Astrocyte (in vitro differentiated cells and primary cell): ENCODE measurements at regions not wholly inside any gene's neighbourhood (a gene's known extent, or its start where the extent isn't known, plus 50 kb on each side); places are given as distances from the start of the nearest gene placed in this dataset.
A peak's percentile ranks its signal among the peaks of the same experiment; 100 is the strongest.

Experiments used
- DNase-seq: peaks from one replicate; pipeline ENCODE4 v3.0.0-alpha.2; 2010; ENCODE audit warnings: low read depth
- FAIRE-seq: peaks from 2 replicates; lab custom pipeline; 2011; peaks lifted over from hg19 to GRCh38; lab: Jason Lieb, UNC
- H2AFZ ChIP-seq: 2 replicates; pipeline ENCODE4 v1.6.0; 2012; ENCODE audit warnings: low read depth, low read length, inconsistent platforms
- H3K27ac ChIP-seq: 2 replicates; pipeline ENCODE4 v1.5.1; 2011; ENCODE audit warnings: low read depth, low read length, inconsistent platforms
- H3K27me3 ChIP-seq: 2 replicates; pipeline ENCODE4 v1.6.0; 2011; ENCODE audit warnings: low read length, inconsistent platforms; ENCODE audit not compliant: insufficient read depth
- H3K36me3 ChIP-seq: 2 replicates; pipeline ENCODE4 v1.5.1; 2011; ENCODE audit warnings: low read length, inconsistent platforms; ENCODE audit not compliant: insufficient read depth
- H3K4me1 ChIP-seq: 2 replicates; pipeline ENCODE4 v1.5.1; 2011; ENCODE audit warnings: low read length, inconsistent platforms; ENCODE audit not compliant: insufficient read depth
- H3K4me2 ChIP-seq: 2 replicates; pipeline ENCODE4 v1.6.0; 2012; ENCODE audit warnings: low read length, inconsistent platforms
- H3K4me3 ChIP-seq: 2 replicates; pipeline ENCODE4 v1.5.1; 2011; ENCODE audit warnings: low read depth, mild to moderate bottlenecking, low read length, inconsistent platforms; ENCODE audit not compliant: insufficient read depth
- H3K79me2 ChIP-seq: 2 replicates; pipeline ENCODE4 v1.6.0; 2012; ENCODE audit warnings: mild to moderate bottlenecking, low read length, inconsistent platforms; ENCODE audit not compliant: insufficient read depth
- H3K9ac ChIP-seq: 2 replicates; pipeline ENCODE4 v1.6.0; 2012; ENCODE audit warnings: mild to moderate bottlenecking, low read length, inconsistent platforms
- H3K9me3 ChIP-seq: 2 replicates; pipeline ENCODE4 v1.5.1; 2012; ENCODE audit warnings: low read depth, mild to moderate bottlenecking, low read length, inconsistent platforms; ENCODE audit not compliant: insufficient read depth
- H4K20me1 ChIP-seq: 2 replicates; pipeline ENCODE4 v1.6.0; 2012; ENCODE audit warnings: low read length, inconsistent platforms; ENCODE audit not compliant: insufficient read depth
- H3K27ac Mint-ChIP-seq: one replicate; pipeline ENCODE4 v1.8.0; 2021; ENCODE audit warnings: mild to moderate bottlenecking, mixed read lengths; ENCODE audit not compliant: unreplicated experiment
- H3K27me3 Mint-ChIP-seq: one replicate; pipeline ENCODE4 v1.8.0; 2021; ENCODE audit warnings: low read depth, mixed read lengths; ENCODE audit not compliant: unreplicated experiment
- H3K36me3 Mint-ChIP-seq: one replicate; pipeline ENCODE4 v1.8.0; 2021; ENCODE audit warnings: low read depth, mixed read lengths; ENCODE audit not compliant: unreplicated experiment
- H3K4me1 Mint-ChIP-seq: one replicate; pipeline ENCODE4 v1.8.0; 2021; ENCODE audit warnings: low read depth, mixed read lengths; ENCODE audit not compliant: unreplicated experiment
- H3K4me3 Mint-ChIP-seq: one replicate; pipeline ENCODE4 v1.8.0; 2021; ENCODE audit warnings: mild to moderate bottlenecking, moderate library complexity, mixed read lengths; ENCODE audit not compliant: unreplicated experiment
- H3K9me3 Mint-ChIP-seq: one replicate; pipeline ENCODE4 v1.8.0; 2021; ENCODE audit warnings: mild to moderate bottlenecking, mixed read lengths; ENCODE audit not compliant: unreplicated experiment
- EZH2 ChIP-seq: IDR thresholded peaks from 2 replicates; pipeline ENCODE4 v1.6.1; 2012; ENCODE audit warnings: mild to moderate bottlenecking, low read length, inconsistent platforms; ENCODE audit not compliant: insufficient read depth
- TF ChIP-seq, protein P1 (sequence below): IDR thresholded peaks from 2 replicates; pipeline ENCODE4 v1.5.1; 2011; ENCODE audit warnings: low read depth, mild to moderate bottlenecking, inconsistent platforms, low read length, moderate library complexity; ENCODE audit not compliant: insufficient read depth

DNA sequence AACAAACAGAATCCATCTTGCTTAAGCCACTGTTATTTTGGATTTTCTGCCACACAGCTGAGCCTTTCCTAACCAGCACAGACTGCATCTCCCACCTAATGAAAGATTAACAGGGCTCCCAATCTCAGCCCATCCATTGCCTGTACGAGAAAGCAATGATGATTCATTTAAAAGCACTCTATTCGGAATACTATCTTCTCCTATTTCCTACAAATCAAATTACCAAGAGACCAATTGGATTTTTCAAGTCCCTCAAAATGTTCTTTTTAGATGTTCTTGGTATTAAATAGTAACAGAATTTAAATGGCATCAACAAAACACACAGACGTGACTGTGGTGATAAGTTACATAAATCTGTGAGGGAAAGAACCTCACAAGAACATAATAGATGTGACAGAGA, 324.1 kb downstream of the AGTPBP1 start:
- Mint-ChIP-seq H3K27ac (no peak overlapping the region), H3K4me3 (no peak overlapping the region), H3K27me3 (no peaks in the 10 kb centered on the region), H3K4me1 (peaks cover 62% of the 10 kb centered on the region), H3K36me3 (no peaks in the 10 kb centered on the region), H3K9me3 (peaks cover 2% of the 10 kb centered on the region)
- H3K27ac ChIP-seq, result no peak overlapping the region
- no peak overlapping the region for H3K9ac ChIP-seq
- H3K9me3 ChIP-seq, result no peaks in the 10 kb centered on the region
- no peak overlapping the region for H2AFZ ChIP-seq
- peaks cover 17% of the 10 kb centered on the region for H3K4me1 ChIP-seq
- TF ChIP-seq EZH2, result no peak
- TF ChIP-seq, protein P1, sequence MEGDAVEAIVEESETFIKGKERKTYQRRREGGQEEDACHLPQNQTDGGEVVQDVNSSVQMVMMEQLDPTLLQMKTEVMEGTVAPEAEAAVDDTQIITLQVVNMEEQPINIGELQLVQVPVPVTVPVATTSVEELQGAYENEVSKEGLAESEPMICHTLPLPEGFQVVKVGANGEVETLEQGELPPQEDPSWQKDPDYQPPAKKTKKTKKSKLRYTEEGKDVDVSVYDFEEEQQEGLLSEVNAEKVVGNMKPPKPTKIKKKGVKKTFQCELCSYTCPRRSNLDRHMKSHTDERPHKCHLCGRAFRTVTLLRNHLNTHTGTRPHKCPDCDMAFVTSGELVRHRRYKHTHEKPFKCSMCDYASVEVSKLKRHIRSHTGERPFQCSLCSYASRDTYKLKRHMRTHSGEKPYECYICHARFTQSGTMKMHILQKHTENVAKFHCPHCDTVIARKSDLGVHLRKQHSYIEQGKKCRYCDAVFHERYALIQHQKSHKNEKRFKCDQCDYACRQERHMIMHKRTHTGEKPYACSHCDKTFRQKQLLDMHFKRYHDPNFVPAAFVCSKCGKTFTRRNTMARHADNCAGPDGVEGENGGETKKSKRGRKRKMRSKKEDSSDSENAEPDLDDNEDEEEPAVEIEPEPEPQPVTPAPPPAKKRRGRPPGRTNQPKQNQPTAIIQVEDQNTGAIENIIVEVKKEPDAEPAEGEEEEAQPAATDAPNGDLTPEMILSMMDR, result no peak
- no peak for DNase-seq
- FAIRE-seq, result no peak
- H3K36me3 ChIP-seq, result no peaks in the 10 kb centered on the region
- no peaks in the 10 kb centered on the region for H4K20me1 ChIP-seq
- peaks cover 8% of the 10 kb centered on the region for H3K27me3 ChIP-seq
- no peak overlapping the region for H3K4me3 ChIP-seq
- no peak overlapping the region for H3K4me2 ChIP-seq
- H3K79me2 ChIP-seq, result no peaks in the 10 kb centered on the region

DNA sequence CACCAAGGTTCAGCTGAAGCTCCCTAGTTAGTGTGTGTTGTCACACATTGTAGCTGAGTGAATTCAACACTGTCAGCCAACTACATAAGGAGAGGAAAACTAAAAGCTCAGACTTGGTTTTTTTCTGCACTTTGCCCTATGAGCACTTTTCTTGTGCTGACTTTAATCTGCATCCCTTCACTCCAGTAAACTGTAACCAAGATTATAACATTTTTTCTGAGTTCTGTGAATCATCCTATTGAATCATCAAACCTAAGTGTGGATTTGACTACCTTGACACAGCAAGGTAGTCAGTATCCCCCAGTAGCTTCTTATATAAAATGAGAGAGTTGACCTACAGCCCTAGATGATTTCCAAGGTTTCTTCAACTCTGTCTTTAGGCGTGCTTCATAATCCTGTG, 325.0 kb downstream of the AGTPBP1 start:
- no peaks in the 10 kb centered on the region for H3K36me3 ChIP-seq
- H4K20me1 ChIP-seq, result no peaks in the 10 kb centered on the region
- Mint-ChIP-seq H3K27ac (no peak overlapping the region), H3K27me3 (no peaks in the 10 kb centered on the region), H3K9me3 (no peaks in the 10 kb centered on the region), H3K4me1 (peaks cover 55% of the 10 kb centered on the region), H3K36me3 (no peaks in the 10 kb centered on the region), H3K4me3 (no peak overlapping the region)
- TF ChIP-seq EZH2, result no peak
- TF ChIP-seq, protein P1, result no peak
- H3K9ac ChIP-seq, result no peak overlapping the region
- no peaks in the 10 kb centered on the region for H3K79me2 ChIP-seq
- H3K27ac ChIP-seq, result no peak overlapping the region
- FAIRE-seq (no peak), DNase-seq (no peak)
- no peak overlapping the region for H2AFZ ChIP-seq
- peaks cover 10% of the 10 kb centered on the region for H3K27me3 ChIP-seq
- no peaks in the 10 kb centered on the region for H3K9me3 ChIP-seq
- no peak overlapping the region for H3K4me2 ChIP-seq
- H3K4me3 ChIP-seq, result no peak overlapping the region
- peaks cover 16% of the 10 kb centered on the region for H3K4me1 ChIP-seq

DNA sequence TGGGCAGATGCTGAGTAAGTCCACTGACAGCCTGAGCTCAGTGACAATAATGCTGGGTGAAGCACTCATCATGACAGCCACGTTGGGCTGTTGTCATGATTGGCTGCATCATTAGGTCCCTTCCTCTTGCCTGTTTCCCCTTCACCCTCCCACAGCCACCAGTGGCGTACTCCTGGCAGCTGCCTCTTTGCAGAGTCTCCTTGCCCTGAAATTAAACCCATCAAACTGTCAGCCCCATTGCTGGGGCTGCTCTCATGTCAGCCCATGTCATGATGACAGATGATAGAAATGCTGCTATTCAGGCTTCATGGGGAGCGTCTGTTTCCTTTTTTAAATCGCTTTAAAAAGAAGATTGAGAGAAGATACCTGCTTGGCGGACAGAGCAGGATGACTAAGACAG, 327.4 kb downstream of the AGTPBP1 start:
- Mint-ChIP-seq H3K9me3 (no peaks in the 10 kb centered on the region), H3K4me3 (no peak overlapping the region), H3K36me3 (no peaks in the 10 kb centered on the region), H3K27ac (peak overlapping the region; percentile 89), H3K27me3 (no peaks in the 10 kb centered on the region), H3K4me1 (peaks cover 39% of the 10 kb centered on the region)
- Histone ChIP-seq H3K4me3 (no peak overlapping the region), H3K27me3 (peaks cover 10% of the 10 kb centered on the region), H3K79me2 (no peaks in the 10 kb centered on the region), H3K9ac (no peak overlapping the region), H3K27ac (no peak overlapping the region), H3K9me3 (no peaks in the 10 kb centered on the region), H3K4me2 (no peak overlapping the region), H4K20me1 (no peaks in the 10 kb centered on the region), H2AFZ (no peak overlapping the region), H3K4me1 (peaks cover 6% of the 10 kb centered on the region), H3K36me3 (no peaks in the 10 kb centered on the region)
- TF ChIP-seq, protein P1, result no peak
- TF ChIP-seq EZH2, result no peak
- FAIRE-seq (no peak), DNase-seq (no peak)
